ENCODE measurements at regions not wholly inside any gene's neighbourhood (a gene's known extent, or its start where the extent isn't known, plus 50 kb on each side); places are given as distances from the start of the nearest gene placed in this dataset.
A peak's percentile ranks its signal among the peaks of the same experiment; 100 is the strongest.

- TF ChIP-seq ZNF362 (CRISPR knock-in tag; IDR thresholded peaks at IDR 0.05; ENCODE audit: borderline replicate concordance) (no peak), ARID5B (CRISPR knock-in tag; IDR thresholded peaks at IDR 0.05) (peak; percentile 71), RAD21 (CRISPR knock-in tag; IDR thresholded peaks at IDR 0.05) (no peak), KDM1A (CRISPR knock-in tag; IDR thresholded peaks at IDR 0.05) (no peak), ZFP36L1 (CRISPR knock-in tag; IDR thresholded peaks at IDR 0.05) (no peak), ZNF615 (CRISPR knock-in tag; IDR thresholded peaks at IDR 0.05; ENCODE audit: borderline replicate concordance) (no peak), ZNF569 (CRISPR knock-in tag; IDR thresholded peaks at IDR 0.05; ENCODE audit: borderline replicate concordance) (no peak), NFIB (CRISPR knock-in tag; IDR thresholded peaks at IDR 0.05; ENCODE audit: borderline replicate concordance) (no peak), FOXK2 (IDR thresholded peaks at IDR 0.05) (no peak), KLF9 (CRISPR knock-in tag; IDR thresholded peaks at IDR 0.05; ENCODE audit: low read depth) (no peak), ELF3 (CRISPR knock-in tag; IDR thresholded peaks at IDR 0.05) (peak; percentile 96), ZNF691 (CRISPR knock-in tag; IDR thresholded peaks at IDR 0.05; ENCODE audit: borderline replicate concordance, low read depth) (no peak), ZNF333 (CRISPR knock-in tag; IDR thresholded peaks at IDR 0.05; ENCODE audit: borderline replicate concordance) (no peak), WIZ (CRISPR knock-in tag; IDR thresholded peaks at IDR 0.05) (no peak), ZNF775 (CRISPR knock-in tag; IDR thresholded peaks at IDR 0.05; ENCODE audit: borderline replicate concordance) (peak; percentile 71; the same call in 1 of the 2 replicates), NFIC (IDR thresholded peaks at IDR 0.05; ENCODE audit: low read length) (no peak), ASH2L (IDR thresholded peaks at IDR 0.05; ENCODE audit: insufficient read length, low read depth, low read length) (peak; percentile 35), CERS6 (CRISPR knock-in tag; IDR thresholded peaks at IDR 0.05) (no peak), SAP130 (CRISPR knock-in tag; IDR thresholded peaks at IDR 0.05; ENCODE audit: low read depth) (0 out of 2 replicates have a peak, but pooled peaks have one; percentile 26), ZNF761 (CRISPR knock-in tag; conservative IDR thresholded peaks at IDR 0.05) (no peak), ZNF317 (CRISPR knock-in tag; IDR thresholded peaks at IDR 0.05) (no peak), ZNF784 (CRISPR knock-in tag; IDR thresholded peaks at IDR 0.05; ENCODE audit: borderline replicate concordance) (no peak), TOE1 (CRISPR knock-in tag; IDR thresholded peaks at IDR 0.05) (no peak), ZIK1 (CRISPR knock-in tag; IDR thresholded peaks at IDR 0.05; ENCODE audit: borderline replicate concordance, low read depth) (no peak), TCF7 (IDR thresholded peaks at IDR 0.05; ENCODE audit: low read depth) (peak; percentile 48; the same call in 1 of the 2 replicates)
Measured at GRCh38 chr20:47922269-47922668, 137.0 kb upstream of the SULF2 start (continued).
